GM18508 (cell line): ENCODE measurements at regions not wholly inside any gene's neighbourhood (a gene's known extent, or its start where the extent isn't known, plus 50 kb on each side); places are given as distances from the start of the nearest gene placed in this dataset.

Experiments used
- ATAC-seq: cut with Tn5 transposase; IDR thresholded peaks from one replicate; pipeline ENCODE4 v1.9.1; 2021; ENCODE audit warnings: moderate number of reproducible peaks; ENCODE audit not compliant: insufficient read depth, unreplicated experiment

DNA sequence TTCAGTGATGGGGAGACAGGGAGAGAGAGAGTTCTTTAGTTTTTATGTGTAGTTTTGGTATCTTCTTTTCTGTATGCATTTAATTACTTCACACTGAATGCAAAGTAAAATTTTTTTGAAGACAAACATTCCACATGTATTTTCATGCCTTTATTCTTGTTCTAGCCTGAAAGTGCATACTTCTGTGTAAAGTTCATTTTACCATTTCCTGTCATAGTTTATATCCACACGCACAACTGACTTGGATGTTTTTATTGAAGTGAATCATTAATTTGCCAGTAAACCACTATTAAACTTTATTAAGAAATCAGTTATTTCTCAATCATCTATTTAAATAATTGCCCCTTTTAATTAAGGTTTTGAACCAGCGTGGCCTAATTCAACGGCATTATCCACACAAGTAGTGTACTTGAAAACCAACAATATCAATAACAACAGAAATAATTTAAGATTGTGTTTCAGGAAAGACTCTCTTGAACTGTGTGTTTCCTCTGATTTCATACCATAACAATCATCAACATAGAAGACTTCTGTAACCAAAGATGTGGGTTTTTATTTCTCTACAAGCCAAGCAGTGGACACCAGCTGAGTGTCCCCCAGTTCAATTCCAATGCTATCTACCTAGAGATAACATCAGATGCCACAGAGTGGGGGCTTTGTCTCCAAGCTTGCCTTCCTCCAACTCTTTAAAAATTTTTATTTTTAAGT, 512.7 kb upstream of the JAG1 start:
- no peak for ATAC-seq

DNA sequence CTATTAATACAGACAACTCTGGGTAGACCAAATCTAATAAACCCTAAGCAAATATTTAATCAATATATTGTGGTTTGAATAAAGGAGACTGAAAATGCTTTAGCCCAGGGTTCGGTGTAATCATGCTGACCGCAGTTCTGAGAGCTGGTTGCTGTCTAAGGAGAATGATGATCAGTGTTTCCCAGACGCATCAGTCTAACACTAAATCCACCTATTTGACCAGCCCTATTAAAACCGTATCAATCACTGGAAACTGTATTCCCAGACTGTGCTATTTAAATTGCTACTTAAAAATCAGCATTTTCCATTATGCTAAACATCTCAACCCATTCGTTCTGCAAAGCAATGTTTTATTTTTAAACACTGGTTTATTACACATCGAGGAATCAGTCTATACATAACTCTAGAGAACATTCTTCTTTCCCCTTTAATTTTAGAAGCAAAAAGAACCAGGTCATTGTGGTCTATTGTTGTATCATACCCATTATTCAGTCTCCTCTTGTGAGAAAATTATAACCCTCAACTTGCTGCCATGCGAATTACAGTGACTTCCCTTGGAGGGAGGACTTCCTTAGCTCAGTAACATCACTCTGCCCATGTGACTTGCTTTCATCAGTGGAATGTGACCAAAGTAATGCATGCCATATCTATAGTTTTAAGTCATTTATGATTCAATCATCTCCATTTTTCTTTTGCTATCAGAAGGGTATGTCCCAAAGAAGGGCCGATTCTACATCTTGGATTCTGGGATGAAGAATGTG, 515.2 kb upstream of the JAG1 start:
- no peak for ATAC-seq

DNA sequence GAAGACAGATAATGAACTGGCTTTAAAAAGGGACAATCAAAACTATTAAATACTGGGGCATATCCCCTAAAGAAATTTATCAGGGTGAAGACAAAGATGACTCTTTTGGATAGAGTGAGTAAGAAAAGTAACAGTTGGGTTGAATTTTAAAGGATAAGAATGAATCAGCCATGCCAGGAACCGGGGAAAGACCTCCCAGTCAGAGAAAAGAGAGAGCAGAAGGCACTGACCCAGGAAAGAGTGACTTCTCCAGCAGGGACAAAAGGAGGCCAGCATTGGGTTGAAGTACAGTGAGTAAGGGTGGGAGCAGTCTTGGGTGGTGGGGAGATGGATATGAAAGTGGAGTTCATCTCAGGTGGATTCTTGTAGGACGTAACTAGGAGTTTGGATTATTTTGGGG, 516.9 kb upstream of the JAG1 start:
- no peak for ATAC-seq

DNA sequence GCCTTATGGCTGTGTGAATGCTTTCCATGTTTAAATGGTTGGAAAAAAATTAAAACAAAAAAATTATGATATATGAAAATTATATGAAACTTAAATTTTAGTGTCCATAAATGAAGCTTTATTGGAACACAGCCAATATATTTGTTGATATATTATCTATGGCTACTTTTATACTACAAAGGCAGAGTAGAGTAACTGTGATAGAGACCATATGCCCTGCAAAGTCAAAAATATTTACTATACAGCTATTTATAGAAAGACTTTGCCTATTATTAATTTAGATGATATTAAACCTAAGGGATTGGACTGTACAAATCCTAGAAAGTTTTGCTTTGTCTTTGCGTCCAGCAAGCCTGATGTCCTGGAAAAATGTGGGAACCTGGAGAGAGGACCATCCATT, 518.3 kb upstream of the JAG1 start:
- ATAC-seq, result no peak

DNA sequence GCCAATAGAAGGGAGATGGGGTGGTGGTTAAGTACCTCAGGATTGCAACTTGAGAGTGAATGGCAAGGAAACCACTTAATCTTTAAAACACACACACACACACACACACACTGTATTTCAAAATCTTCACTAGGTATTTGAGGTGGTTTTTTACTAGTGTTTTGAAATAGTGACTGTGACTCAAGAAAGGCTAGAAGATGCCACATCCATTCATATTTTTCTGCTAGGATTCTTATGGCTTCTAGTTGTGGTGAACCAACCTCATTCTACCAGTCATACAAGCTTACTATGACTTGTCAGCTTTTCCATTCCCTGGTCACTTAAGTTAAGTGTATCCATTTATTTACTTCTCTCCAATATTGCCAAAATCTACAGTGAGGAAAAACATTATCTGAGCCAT, 519.4 kb upstream of the JAG1 start:
- no peak for ATAC-seq

DNA sequence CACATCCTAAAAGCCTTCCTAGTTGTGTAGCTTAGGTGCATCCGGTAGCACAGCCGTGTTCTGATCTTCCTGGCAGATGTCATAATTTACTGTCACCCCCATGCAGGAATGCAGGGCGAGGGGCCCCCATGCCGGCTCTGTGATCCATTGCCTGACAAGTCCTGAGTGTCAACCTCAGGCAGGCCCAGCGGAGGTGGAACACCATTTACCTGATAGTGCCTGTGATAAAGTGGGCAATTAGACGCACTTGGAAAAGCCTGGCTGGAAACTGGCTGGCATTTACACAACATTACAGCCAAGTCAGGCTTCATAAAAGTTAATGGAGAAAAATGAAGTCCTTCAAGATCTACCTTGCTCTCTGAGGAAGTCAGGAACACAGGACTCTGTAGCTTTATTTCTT, 521.4 kb upstream of the JAG1 start:
- no peak for ATAC-seq

DNA sequence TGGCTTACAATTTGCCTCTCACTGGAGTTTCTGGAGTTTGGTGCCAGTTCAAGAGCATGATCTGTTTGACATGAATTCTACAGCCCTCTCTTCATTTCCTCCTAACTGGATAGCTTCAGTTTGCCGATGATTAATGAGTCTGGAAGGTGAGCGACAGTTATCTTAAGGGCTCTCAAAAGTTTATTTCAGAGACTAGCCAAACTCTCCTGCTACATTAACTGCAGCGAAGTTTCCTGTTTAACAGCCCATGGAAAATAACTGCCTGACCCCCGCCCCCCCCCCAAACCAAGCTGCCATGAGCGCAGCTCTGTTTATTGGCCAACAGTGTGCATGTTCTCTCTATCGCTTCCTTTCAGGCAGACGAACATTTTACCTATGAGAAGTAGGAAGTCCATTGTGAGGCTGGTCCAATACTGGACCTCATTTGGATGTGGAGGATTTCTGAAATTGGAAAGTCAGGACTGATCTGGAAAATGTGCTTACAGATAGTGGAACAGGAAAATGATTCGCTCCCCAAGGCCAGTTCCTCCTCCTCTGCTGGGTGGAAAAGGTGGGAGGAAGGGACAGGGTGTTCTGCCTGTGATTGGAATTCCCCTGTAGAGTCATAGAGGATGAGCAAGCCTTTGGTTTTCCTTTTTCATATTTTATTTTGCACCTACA, 522.2 kb upstream of the JAG1 start:
- no peak for ATAC-seq

DNA sequence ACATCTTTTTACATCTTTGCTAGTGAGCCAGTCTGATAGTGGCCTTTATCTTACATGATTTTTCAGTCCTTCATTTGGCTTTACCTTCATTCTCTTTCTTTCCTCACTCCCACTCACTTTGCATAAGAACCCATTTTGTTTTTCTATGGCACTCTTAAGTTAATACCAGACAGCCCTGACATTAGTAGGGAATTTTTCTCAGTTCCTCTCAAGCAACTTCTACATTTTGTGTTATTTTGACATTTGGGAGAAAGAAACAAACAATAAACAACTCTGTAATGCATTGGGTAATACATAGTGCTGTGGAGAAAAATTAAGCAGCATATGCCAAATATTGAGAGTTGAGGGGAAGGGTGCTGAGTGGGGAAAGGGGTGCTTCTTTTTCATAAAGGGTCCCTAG, 524.1 kb upstream of the JAG1 start:
- ATAC-seq, result no peak

DNA sequence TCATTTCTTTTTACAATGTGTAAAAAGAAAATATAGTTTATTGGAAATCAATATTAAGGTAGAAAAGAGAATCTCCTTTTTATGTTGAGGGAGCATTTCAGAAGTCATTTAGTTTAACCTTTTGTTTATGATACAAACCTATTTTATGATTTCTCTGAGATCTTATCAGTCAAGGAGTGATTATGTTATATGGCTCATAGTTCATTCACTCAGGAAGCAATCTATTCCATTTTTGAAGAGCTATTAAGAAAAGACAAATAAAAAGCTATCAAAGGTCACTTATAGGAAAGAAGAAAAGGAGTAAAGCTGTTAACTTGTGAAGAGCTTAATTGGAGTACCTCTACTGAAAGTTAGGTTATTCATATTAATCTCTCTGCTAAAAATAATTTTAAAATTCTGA, 526.6 kb upstream of the JAG1 start:
- ATAC-seq, result no peak

DNA sequence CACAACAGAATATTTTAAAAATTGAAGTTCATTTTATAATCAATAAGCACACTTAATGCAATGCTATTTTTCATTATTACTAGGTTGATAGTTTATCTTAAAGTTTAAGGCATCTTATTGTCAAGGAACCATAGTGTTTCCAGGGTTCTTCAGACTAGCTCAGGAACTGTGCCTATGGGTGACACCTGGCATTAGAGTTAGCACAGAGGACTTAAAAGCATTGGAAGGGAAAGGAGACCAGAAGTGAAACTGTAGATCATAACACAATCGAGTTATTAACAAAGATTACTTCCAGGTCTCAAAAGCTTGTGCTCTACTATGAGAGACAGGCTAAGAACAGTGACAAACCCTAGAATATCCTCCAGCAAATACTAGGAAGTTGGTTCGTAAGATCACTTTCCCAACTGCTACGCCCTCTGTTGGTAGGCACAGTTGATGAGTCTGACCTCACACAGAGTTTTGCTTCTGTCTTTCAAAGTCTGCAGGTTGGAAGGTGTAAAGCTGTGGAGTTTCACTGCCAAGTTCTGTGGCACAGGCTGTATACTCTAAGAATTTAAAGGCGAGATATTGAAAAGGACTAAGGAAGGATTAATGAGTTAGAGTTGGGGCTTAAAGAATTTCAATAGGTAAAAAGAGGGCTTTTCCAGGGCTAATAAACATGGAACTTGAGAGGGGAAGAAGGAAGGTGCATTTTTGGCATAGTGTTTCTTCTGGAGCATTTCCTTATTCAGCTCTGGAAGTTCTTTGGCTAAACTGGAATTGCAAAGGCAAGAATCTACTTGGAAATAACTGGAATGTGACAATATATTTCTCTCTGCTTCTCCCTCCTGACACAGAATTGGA, 531.3 kb upstream of the JAG1 start:
- peak; percentile 74 for ATAC-seq

DNA sequence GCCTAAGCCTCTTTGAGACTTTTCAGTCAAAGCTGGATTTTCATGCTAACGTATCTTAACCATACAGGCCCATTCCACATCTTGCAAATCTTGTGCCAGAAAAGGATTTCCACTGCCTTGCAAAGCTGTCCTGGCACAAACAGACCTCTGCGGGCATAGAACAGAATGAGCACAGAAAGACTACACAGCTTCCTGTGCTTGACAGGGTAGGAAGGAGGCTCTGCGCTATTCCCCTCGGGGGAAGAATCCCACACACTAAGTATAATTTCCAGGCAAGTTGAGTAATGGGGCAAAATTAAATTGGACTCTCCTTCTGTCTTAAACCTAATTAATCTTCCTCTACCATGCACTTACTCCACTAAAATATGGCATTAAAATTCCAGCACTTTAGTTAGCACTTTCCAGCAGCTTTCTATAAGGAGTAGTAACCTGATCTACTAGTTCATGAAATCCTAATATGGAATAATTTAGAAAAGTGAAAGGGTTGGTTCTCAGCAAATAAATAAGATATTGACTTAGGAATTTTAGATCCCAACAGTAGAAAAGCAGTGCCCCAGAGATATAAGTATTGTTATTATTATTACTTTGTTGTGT, 532.1 kb upstream of the JAG1 start:
- no peak for ATAC-seq

DNA sequence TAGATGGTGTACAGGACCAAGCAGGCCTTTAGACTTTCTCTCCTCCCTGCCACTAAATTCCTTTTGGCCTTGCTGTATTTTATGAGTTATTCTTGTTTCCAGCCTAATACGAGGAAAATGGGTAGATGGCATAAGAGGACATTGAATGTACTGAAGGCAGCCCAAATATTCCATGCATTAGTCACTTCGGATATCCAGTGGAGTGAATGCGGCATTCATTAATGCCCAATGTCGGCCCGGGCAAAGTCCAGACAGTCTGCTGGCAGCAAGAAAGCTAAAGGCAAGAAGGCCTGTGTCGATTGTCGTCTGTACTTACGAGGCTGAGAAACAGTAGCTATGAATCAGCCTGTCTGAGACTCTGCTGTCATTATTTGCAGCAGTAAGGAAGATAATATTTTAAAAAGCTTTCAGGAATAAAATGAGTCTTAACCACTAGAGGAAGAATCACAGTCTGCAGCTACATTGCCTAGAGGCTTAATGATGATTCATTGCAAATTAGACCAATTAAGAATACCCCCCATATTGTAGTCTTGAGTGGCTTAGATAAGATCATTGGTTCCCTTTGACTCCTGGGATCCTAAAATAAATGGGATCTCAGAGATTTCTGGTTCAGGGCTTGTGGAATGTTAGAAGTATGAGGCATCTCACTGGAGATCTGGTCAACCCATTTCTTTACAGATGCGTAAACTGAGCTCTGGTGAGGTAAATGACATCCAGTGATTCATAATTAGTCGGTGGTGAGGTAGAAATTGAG, 534.1 kb upstream of the JAG1 start:
- no peak for ATAC-seq

DNA sequence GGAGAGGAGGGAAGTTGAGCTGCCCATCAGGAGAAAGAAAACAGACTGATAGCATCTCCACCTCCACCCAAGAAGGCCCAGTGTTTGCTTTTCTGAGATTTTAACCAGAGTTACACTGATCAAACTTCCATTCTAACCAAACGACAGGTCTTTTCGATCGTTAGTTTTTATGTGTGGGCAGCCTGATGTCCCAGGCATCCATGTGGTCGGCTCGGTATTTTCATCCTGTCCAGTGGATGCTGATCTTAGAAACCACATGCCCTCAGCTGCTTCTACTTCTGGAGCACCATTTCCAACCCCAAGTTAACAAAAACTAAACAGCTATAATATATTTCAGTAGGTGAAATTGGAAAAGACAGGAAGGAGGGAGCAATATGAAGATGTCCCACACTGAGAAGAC, 536.8 kb upstream of the JAG1 start:
- ATAC-seq, result no peak

DNA sequence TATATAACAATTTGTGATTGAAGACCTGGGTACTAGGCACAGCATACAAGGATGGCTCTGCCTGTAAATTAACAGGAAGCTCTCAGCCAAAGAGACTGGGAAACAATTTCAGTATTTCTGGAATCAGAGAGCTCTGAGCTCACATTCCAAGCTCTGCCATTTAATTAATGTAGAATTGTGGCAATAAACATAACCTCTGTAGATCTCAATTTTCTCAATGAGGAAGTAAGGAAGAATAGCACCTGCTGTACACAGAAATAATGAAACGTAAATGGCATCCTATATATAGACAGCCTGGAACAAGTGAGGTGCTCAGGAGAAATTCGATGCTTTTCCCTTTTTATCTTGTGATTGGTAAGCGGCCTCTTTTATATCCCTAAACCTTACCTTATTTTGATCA, 538.5 kb upstream of the JAG1 start:
- no peak for ATAC-seq

DNA sequence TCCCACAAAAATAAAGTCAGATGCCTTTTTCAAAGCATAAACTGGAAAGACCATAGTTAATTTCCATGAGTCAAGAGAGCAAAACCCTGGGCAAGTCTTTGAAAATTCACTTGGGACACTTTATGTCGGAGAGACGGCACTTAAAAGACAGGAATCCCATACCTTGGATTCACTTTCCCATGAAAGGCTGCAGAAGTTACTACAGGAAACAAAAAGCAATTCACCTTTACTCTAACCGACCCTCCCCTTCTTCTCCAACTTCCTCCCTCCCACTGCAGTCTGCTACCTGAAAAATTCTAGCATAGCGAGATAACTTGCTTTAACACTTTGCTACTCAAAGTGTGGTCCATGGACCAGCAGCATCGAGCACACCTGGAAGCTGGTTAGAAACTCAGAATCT, 539.1 kb upstream of the JAG1 start:
- no peak for ATAC-seq

DNA sequence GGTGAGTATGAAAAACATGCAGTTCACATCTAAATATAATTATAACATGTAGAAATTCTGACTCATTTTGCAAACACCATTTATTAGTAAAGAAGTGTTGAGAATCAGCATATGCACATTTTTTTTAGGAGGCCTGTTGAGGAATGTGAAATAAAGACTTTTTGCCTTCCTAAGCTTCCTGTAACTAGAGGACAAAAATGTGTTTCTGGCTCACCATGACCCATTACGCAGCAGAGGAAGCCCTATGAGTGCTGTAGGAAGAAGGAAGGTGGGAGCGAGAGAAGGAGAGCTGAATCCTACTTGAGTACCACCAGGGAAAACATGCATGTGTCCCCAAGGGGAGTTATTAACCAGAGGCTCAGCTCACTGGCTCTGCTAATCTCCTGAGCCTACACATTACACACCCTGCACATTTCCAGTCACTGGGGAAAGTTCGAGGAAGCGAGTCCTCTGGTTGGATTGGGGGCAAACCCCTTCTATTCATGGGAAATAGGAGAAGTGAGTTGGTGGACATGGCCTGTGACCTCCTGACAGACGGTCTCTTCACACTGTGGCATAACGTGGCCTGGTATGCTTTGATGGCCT, 540.5 kb upstream of the JAG1 start:
- no peak for ATAC-seq

DNA sequence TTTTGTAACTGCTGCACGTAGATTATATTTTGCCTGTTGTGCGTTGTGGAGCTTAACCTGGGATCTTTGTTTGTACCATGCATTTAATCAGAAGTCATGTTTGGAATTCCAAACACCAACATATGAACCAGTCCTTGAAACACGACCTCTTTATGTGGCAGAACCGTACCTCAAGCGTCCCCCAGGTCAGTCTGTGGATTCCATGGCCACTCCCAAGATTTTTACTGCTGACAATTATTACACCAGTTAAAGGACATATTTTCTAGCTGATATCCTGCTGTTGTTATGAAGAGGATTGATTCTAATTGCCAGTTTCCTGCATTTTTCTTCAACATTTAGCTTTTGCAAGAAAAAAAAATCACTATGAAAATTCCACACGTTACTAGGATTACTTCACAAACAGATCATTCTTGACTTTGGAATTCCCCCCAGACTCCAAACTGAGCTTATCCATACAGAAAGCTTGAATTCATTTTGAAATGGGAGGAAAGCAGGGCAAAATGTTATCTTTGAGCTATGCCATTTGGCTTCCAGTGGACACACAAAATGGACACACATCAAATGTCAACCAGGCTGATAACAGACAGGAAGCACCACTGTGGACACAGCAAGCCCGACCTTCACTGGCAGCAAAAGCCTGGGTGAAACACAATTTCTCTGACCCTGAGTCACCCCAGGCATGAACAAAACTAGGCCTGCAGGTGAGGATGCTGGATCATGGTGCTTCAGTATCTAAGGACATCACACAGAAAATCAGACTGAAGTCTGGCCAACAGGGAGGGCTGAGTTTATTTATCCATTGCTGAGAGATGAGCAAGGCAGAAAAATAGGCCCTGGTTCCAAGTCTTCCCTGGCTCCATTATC, 542.9 kb upstream of the JAG1 start:
- ATAC-seq, result no peak
